Non-pigmented ciliary epithelial cell (primary cell): ENCODE measurements at regions not wholly inside any gene's neighbourhood (a gene's known extent, or its start where the extent isn't known, plus 50 kb on each side); places are given as distances from the start of the nearest gene placed in this dataset.

ENCODE experiments used
- DNase-seq: peaks from one replicate; pipeline ENCODE4 v3.0.0-alpha.2; 2010; ENCODE audit warnings: low read depth

DNA sequence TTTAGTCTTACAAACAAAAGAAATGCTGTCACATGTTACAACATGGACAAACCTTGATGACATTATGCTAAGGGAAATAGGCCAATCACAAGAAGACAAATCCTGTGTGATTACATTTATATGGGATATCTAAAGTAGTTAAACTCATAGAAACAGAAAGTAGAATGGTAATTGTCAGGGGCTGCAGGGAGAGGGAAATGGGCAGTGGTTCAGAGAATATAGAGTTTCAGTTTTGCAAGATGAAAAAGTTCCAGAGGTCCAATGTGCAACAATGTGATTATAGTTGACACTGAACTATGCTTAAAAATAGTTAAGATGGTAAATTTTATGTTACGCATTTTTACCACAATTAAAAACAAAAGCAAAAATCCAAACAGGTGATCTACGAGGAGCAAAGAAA is 265.5 kb downstream of the NDUFS4 start:
- no peak for DNase-seq

DNA sequence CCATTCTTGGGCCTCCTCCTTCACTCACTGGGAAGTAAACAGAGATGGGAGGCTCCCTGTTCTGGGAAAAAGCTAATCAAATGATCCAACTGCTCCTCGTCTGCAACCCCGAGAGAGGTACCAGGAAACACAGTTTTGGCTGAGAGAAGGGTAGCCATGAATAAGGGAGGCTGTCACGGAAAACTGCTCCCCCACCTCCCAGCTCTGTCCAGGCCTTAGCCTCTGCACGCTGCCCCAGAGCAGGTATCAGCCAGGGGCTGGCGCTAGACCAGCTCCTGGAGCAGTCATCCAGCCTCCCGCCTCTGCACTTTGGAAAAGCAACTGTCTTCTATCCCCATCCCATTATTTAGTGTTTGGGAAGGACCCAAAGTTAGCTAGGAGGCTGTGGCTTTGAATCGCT is 266.1 kb downstream of the NDUFS4 start:
- no peak for DNase-seq

- no peak for DNase-seq
These were observed 266.8 kb downstream of the NDUFS4 start for GRCh38 chr5:53827211-53827651.

GRCh38 chr5:53831496-53831895 is 271.1 kb downstream of the NDUFS4 start:
- no peak for DNase-seq
